ENCODE measurements at regions not wholly inside any gene's neighbourhood (a gene's known extent, or its start where the extent isn't known, plus 50 kb on each side); places are given as distances from the start of the nearest gene placed in this dataset.
"Not testable (repeated sequence)": the region's sequence is repeated elsewhere in the genome, so short reads cannot be mapped to it uniquely, and the experiment has no call there.

- Mint-ChIP-seq H3K27me3 (ENCODE audit: low read depth) (no peaks in the 10 kb centered on the region), H3K27ac (no peak overlapping the region)
- CTCF ChIA-PET: no interaction called here
These were observed 623.9 kb downstream of the DOK5 start for GRCh38 chr20:55099251-55099650.

DNA sequence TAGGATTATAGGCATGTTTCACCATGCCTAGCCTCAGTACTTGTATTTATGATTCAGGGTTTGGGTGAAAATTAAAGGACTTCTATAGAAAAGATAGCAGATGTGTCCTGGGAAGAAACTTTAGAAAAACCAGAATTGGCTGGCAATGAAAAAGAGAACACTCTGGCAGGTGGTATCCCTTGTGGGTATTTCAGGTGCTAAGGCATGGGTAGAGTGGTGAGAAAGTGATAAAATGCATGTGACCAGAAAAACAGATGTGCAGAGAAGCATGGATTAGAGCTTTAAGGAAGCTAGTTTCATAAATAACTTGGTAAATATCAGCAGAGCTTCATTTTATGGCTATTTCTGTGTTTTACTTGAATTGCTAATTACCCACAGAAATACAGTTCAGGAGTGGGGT, 622.2 kb downstream of the DOK5 start:
- no peaks in the 10 kb centered on the region for H3K36me3 Mint-ChIP-seq (ENCODE audit: low read depth)
- H3K9me3 Mint-ChIP-seq (ENCODE audit: insufficient read depth): peaks cover 23% of the 10 kb centered on the region
- no peak overlapping the region for H3K27ac Mint-ChIP-seq
- no peaks in the 10 kb centered on the region for H3K27me3 Mint-ChIP-seq (ENCODE audit: low read depth)
- ChIA-PET POLR2A (no interaction called here), CTCF (no interaction called here)
- H3K4me3 Mint-ChIP-seq: no peak overlapping the region
- H3K4me1 Mint-ChIP-seq (ENCODE audit: low read depth): no peaks in the 10 kb centered on the region
- ATAC-seq: no peak
- no peak for DNase-seq

More at GRCh38 chr20:55099251-55099650, 623.9 kb downstream of the DOK5 start:
- Mint-ChIP-seq H3K9me3 (ENCODE audit: insufficient read depth) (peaks cover 29% of the 10 kb centered on the region), H3K36me3 (ENCODE audit: low read depth) (no peaks in the 10 kb centered on the region), H3K4me3 (no peak overlapping the region), H3K4me1 (ENCODE audit: low read depth) (no peaks in the 10 kb centered on the region)
- DNase-seq (no peak), ATAC-seq (no peak)
- POLR2A ChIA-PET: no interaction called here

DNA sequence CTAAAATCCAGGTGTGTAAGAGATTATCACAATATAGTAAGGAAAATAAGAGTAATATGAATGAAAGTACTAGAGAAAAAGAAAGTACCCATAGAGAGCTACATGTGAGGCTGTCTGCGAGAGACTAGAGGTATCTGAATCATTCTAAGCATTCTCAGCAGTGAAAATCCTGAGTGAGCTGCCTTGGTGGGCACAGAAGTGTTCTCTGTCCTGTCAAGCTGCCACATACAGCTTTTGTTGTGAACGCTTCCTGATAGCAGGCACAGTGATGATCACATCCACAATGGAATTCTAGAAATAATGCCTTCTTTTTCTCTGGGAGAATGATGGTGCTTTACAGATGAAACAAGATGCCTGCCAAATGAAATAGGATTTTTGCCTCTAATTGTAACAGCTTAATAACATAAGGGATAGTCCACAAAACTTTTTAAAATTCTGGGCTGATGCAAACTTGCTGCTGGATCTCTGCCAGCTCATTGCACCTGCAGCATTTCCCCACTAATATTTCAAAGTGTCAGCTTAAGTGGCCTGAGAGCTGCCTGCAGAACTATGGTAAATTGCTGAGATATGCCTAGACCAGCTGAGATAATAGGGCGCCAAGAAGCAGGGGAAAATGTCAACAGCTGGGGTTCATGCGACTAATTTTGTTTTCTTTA, 620.5 kb downstream of the DOK5 start:
- no peaks in the 10 kb centered on the region for H3K27me3 Mint-ChIP-seq (ENCODE audit: low read depth)
- no peaks in the 10 kb centered on the region for H3K4me1 Mint-ChIP-seq (ENCODE audit: low read depth)
- DNase-seq (no peak), ATAC-seq (no peak)
- no peak overlapping the region for H3K4me3 Mint-ChIP-seq
- peaks cover 17% of the 10 kb centered on the region for H3K9me3 Mint-ChIP-seq (ENCODE audit: insufficient read depth)
- ChIA-PET CTCF (no interaction called here), POLR2A (no interaction called here)
- H3K27ac Mint-ChIP-seq: no peak overlapping the region
- H3K36me3 Mint-ChIP-seq (ENCODE audit: low read depth): no peaks in the 10 kb centered on the region

DNA sequence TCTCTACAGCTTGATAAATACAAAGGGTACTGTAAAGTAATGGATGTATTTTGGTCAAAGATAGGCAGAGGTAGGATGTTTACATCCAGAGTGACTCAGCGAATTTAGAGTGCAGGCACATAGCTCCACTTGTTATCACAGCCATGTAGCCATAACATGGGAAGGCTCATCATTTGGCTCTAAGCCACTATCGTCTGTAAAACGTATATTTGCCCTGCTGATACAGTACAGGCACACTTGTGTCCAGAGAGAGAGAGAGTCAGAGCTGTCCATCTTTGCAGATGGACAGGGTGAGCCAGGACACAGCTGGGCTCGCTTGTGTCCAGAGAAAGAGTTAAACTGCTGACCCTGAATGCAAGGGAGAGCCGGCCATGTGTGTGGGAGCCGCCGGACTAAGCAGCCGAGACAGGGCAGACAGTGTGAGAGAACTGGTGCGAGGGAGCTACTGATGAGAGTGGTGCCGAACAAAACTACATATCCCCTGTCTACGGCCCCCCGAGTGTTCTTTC, 619.0 kb downstream of the DOK5 start:
- Mint-ChIP-seq H3K27me3 (ENCODE audit: low read depth) (no peaks in the 10 kb centered on the region), H3K27ac (no peak overlapping the region), H3K36me3 (ENCODE audit: low read depth) (no peaks in the 10 kb centered on the region), H3K4me3 (no peak overlapping the region), H3K9me3 (ENCODE audit: insufficient read depth) (peaks cover 15% of the 10 kb centered on the region), H3K4me1 (ENCODE audit: low read depth) (no peaks in the 10 kb centered on the region)
- ChIA-PET POLR2A (no interaction called here), CTCF (no interaction called here)
- no peak for ATAC-seq
- DNase-seq: no peak

GRCh38 chr20:55090286-55090685, 614.9 kb downstream of the DOK5 start:
- Mint-ChIP-seq H3K36me3 (ENCODE audit: low read depth) (no peaks in the 10 kb centered on the region), H3K27me3 (ENCODE audit: low read depth) (no peaks in the 10 kb centered on the region), H3K4me3 (no peak overlapping the region), H3K4me1 (ENCODE audit: low read depth) (no peaks in the 10 kb centered on the region), H3K9me3 (ENCODE audit: insufficient read depth) (peaks cover 14% of the 10 kb centered on the region), H3K27ac (no peak overlapping the region)
- DNase-seq (no peak), ATAC-seq (no peak)
- ChIA-PET CTCF (no interaction called here), POLR2A (no interaction called here)

GRCh38 chr20:55086421-55086820, 611.0 kb downstream of the DOK5 start:
- no peak for ATAC-seq
- H3K27me3 Mint-ChIP-seq (ENCODE audit: low read depth): no peaks in the 10 kb centered on the region
- H3K27ac Mint-ChIP-seq: no peak overlapping the region
- H3K4me1 Mint-ChIP-seq (ENCODE audit: low read depth): no peaks in the 10 kb centered on the region
- no peak for DNase-seq
- no peak overlapping the region for H3K4me3 Mint-ChIP-seq
- H3K9me3 Mint-ChIP-seq (ENCODE audit: insufficient read depth): peaks cover 4% of the 10 kb centered on the region
- CTCF ChIA-PET: no interaction called here
- H3K36me3 Mint-ChIP-seq (ENCODE audit: low read depth): no peaks in the 10 kb centered on the region
- POLR2A ChIA-PET: no interaction called here

- H3K36me3 Mint-ChIP-seq (ENCODE audit: low read depth): no peaks in the 10 kb centered on the region
- no peaks in the 10 kb centered on the region for H3K9me3 Mint-ChIP-seq (ENCODE audit: insufficient read depth)
- H3K27me3 Mint-ChIP-seq (ENCODE audit: low read depth): no peaks in the 10 kb centered on the region
- H3K27ac Mint-ChIP-seq: no peak overlapping the region
- POLR2A ChIA-PET: no interaction called here
- DNase-seq (no peak), ATAC-seq (no peak)
- H3K4me3 Mint-ChIP-seq: no peak overlapping the region
- CTCF ChIA-PET: no interaction called here
- no peaks in the 10 kb centered on the region for H3K4me1 Mint-ChIP-seq (ENCODE audit: low read depth)
These were observed 604.5 kb downstream of the DOK5 start for GRCh38 chr20:55079917-55080316.

GRCh38 chr20:55074266-55074840, 599.0 kb downstream of the DOK5 start:
- not testable (repeated sequence) for ATAC-seq

DNA sequence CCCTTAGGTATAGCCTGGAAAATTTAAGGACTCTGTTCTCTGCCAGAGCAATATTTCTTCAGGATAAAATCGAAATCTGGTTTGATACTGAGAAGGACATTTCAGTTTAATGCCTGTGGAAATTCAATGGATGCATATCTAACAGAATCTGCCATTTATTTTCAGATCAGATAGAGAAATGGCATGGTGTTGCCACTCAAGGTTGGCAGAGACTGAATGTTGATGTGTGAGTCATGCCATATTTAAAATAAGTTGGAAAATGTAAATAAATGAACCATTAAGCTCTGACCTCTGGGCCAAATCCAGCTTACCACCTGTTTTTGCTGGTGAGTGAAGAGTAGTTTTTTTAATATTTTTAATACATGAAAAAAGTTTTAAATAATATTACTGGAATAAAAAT, 594.6 kb downstream of the DOK5 start:
- ChIA-PET CTCF (no interaction called here), POLR2A (no interaction called here)
- H3K27ac Mint-ChIP-seq: no peak overlapping the region
- no peak overlapping the region for H3K4me3 Mint-ChIP-seq
- DNase-seq (no peak), ATAC-seq (no peak)
- H3K4me1 Mint-ChIP-seq (ENCODE audit: low read depth): no peaks in the 10 kb centered on the region
- peaks cover 7% of the 10 kb centered on the region for H3K9me3 Mint-ChIP-seq (ENCODE audit: insufficient read depth)
- H3K36me3 Mint-ChIP-seq (ENCODE audit: low read depth): no peaks in the 10 kb centered on the region
- H3K27me3 Mint-ChIP-seq (ENCODE audit: low read depth): no peaks in the 10 kb centered on the region

More at GRCh38 chr20:55074266-55074840, 599.0 kb downstream of the DOK5 start:
- H3K27ac Mint-ChIP-seq; CTCF ChIA-PET; POLR2A ChIA-PET; H3K27me3 Mint-ChIP-seq (ENCODE audit: low read depth); H3K4me3 Mint-ChIP-seq; H3K4me1 Mint-ChIP-seq (ENCODE audit: low read depth); DNase-seq; H3K9me3 Mint-ChIP-seq (ENCODE audit: insufficient read depth); H3K36me3 Mint-ChIP-seq (ENCODE audit: low read depth): not testable (repeated sequence)

GRCh38 chr20:55067158-55067825, 591.9 kb downstream of the DOK5 start:
- no peaks in the 10 kb centered on the region for H3K27me3 Mint-ChIP-seq (ENCODE audit: low read depth)
- H3K4me3 Mint-ChIP-seq: no peak overlapping the region
- H3K27ac Mint-ChIP-seq: no peak overlapping the region
- H3K4me1 Mint-ChIP-seq (ENCODE audit: low read depth): no peaks in the 10 kb centered on the region
- H3K36me3 Mint-ChIP-seq (ENCODE audit: low read depth): no peaks in the 10 kb centered on the region
- DNase-seq (no peak), ATAC-seq (no peak)
- ChIA-PET CTCF (no interaction called here), POLR2A (no interaction called here)
- H3K9me3 Mint-ChIP-seq (ENCODE audit: insufficient read depth): peaks cover 6% of the 10 kb centered on the region

- Mint-ChIP-seq H3K27me3 (ENCODE audit: low read depth) (no peaks in the 10 kb centered on the region), H3K4me1 (ENCODE audit: low read depth) (no peaks in the 10 kb centered on the region), H3K36me3 (ENCODE audit: low read depth) (no peaks in the 10 kb centered on the region), H3K9me3 (ENCODE audit: insufficient read depth) (no peaks in the 10 kb centered on the region), H3K4me3 (no peak overlapping the region), H3K27ac (no peak overlapping the region)
- ATAC-seq: no peak
- DNase-seq: no peak
- POLR2A ChIA-PET: no interaction called here
- CTCF ChIA-PET: no interaction called here
These were observed 583.5 kb downstream of the DOK5 start for GRCh38 chr20:55058938-55059337.

GRCh38 chr20:55057779-55058415, 582.5 kb downstream of the DOK5 start:
- POLR2A ChIA-PET: no interaction called here

More at GRCh38 chr20:55057779-55058415, 582.5 kb downstream of the DOK5 start:
- Mint-ChIP-seq H3K9me3 (ENCODE audit: insufficient read depth) (no peaks in the 10 kb centered on the region), H3K27me3 (ENCODE audit: low read depth) (no peaks in the 10 kb centered on the region), H3K4me3 (no peak overlapping the region), H3K27ac (no peak overlapping the region), H3K4me1 (ENCODE audit: low read depth) (no peaks in the 10 kb centered on the region), H3K36me3 (ENCODE audit: low read depth) (no peaks in the 10 kb centered on the region)
- no peak for ATAC-seq
- CTCF ChIA-PET: no interaction called here
- no peak for DNase-seq

All from activated CD8-positive, alpha-beta T cell treated with anti-CD3 and anti-CD28 coated beads, Interleukin-2, amount 10 ng/mL, durations not matched to agents 7 days and 5 days (primary cell).